PC-9 (cell line): ENCODE measurements at regions not wholly inside any gene's neighbourhood (a gene's known extent, or its start where the extent isn't known, plus 50 kb on each side); places are given as distances from the start of the nearest gene placed in this dataset.

ENCODE experiments used
- BruUV-seq: library from RNA; stranded (reverse); fragments of 400-500 nt; replicated peaks from 2 replicates; lab custom pipeline; 2021; lab: Mats Ljungman, UMichigan
- CTCF ChIA-PET: fragments of 300-600 bp; sonication (Branson Sonifier 250); formaldehyde crosslinking; loops from one replicate; lab custom pipeline; 2022; ENCODE audit warnings: antibody characterized with exemption; lab: Charles Lee
- POLR2A ChIA-PET: fragments of 300-600 bp; sonication (Branson Sonifier 250); formaldehyde crosslinking; loops from one replicate; lab custom pipeline; 2022; ENCODE audit warnings: antibody characterized with exemption; ENCODE audit not compliant: unreplicated experiment; lab: Charles Lee
- DNase-seq, 2 experiments: peaks; one replicate each; pipeline versions ENCODE4 v3.0.0 to v3.0.0-alpha.2; 2015 to 2022; ENCODE audit warnings: mixed read lengths in 1 of 2
- H2AFZ ChIP-seq: fragments of 200-600 bp; sonication (generic); 2 replicates; pipeline ENCODE4 v1.8.1; 2017; ENCODE audit warnings: antibody characterized with exemption
- H3F3A ChIP-seq: fragments of 200-600 bp; sonication (generic); 2 replicates; pipeline ENCODE4 v1.8.1; 2017; ENCODE audit warnings: antibody characterized with exemption, mild to moderate bottlenecking, low read depth; ENCODE audit not compliant: insufficient read depth
- H3K27ac ChIP-seq: fragments of 200-600 bp; sonication (generic); 2 replicates; pipeline ENCODE4 v1.6.1; 2016; ENCODE audit warnings: mixed run types
- H3K27me3 ChIP-seq: fragments of 200-600 bp; sonication (generic); 2 replicates; pipeline ENCODE4 v1.6.1; 2016; ENCODE audit warnings: low read depth, mixed run types; ENCODE audit not compliant: insufficient read depth
- H3K36me3 ChIP-seq: fragments of 200-600 bp; sonication (generic); 2 replicates; pipeline ENCODE4 v1.6.1; 2016; ENCODE audit warnings: low read depth, mixed run types
- H3K4me1 ChIP-seq: fragments of 200-600 bp; sonication (generic); replicated peaks from 2 replicates; pipeline ENCODE4 v1.6.1; 2016; ENCODE audit warnings: mixed run types; ENCODE audit not compliant: insufficient read depth
- H3K4me2 ChIP-seq: fragments of 200-600 bp; sonication (generic); 2 replicates; pipeline ENCODE4 v1.6.1; 2017; ENCODE audit warnings: mixed run types
- H3K4me3 ChIP-seq: fragments of 200-600 bp; sonication (generic); 2 replicates; pipeline ENCODE4 v1.6.1; 2016; ENCODE audit warnings: mixed run types
- H3K79me2 ChIP-seq: fragments of 200-600 bp; sonication (generic); 2 replicates; pipeline ENCODE4 v1.6.1; 2017; ENCODE audit warnings: low read depth, mixed run types
- H3K9me2 ChIP-seq: fragments of 200-600 bp; sonication (generic); 2 replicates; pipeline ENCODE4 v1.8.1; 2017; ENCODE audit warnings: mild to moderate bottlenecking; ENCODE audit not compliant: insufficient read depth
- H3K9me3 ChIP-seq: fragments of 200-600 bp; sonication (generic); 2 replicates; pipeline ENCODE4 v1.8.1; 2016; ENCODE audit warnings: low read depth; ENCODE audit not compliant: insufficient read depth
- H4K20me1 ChIP-seq: fragments of 200-600 bp; sonication (generic); 2 replicates; pipeline ENCODE4 v1.8.1; 2017; ENCODE audit not compliant: insufficient read depth
- CTCF ChIP-seq: fragments of 200-600 bp; sonication (generic); conservative IDR thresholded peaks from 2 replicates; pipeline ENCODE4 v1.6.1; 2017; ENCODE audit warnings: mixed run types, antibody characterized with exemption, mild to moderate bottlenecking, moderate library complexity
- EZH2 ChIP-seq: fragments of 200-600 bp; sonication (generic); IDR thresholded peaks from 2 replicates; pipeline ENCODE4 v1.8.0; 2017; ENCODE audit warnings: antibody characterized with exemption, low read depth
- intact Hi-C: fragments of 100-400 bp; cut with micrococcal nuclease; formaldehyde crosslinking; loops from one replicate; pipeline ENCODE4 v1.10.0; 2022; ENCODE audit not compliant: unreplicated experiment

- H2AFZ ChIP-seq, result no peak overlapping the region
- POLR2A ChIA-PET, result interaction anchor here (0.6 kb wide), 1 partner anchor 316 kb away, joined by 3 read pairs; no protein-coding TSS in a partner anchor
These were observed 86.8 kb upstream of the BCAR3 start for GRCh38 chr1:93768380-93768863.

GRCh38 chr1:93766451-93766850, 84.8 kb upstream of the BCAR3 start:
- Histone ChIP-seq H3K4me1 (peaks cover 100% of the 10 kb centered on the region), H3K27me3 (no peaks in the 10 kb centered on the region), H3K36me3 (peaks cover 92% of the 10 kb centered on the region), H3K27ac (peak overlapping the region; percentile 35), H3F3A (peaks cover 92% of the 10 kb centered on the region), H2AFZ (no peak overlapping the region), H3K9me2 (no peaks in the 10 kb centered on the region), H3K4me3 (no peak overlapping the region), H3K4me2 (peak overlapping the region; percentile 24; the same call in 1 of the 2 replicates), H3K79me2 (peaks cover 100% of the 10 kb centered on the region), H4K20me1 (no peaks in the 10 kb centered on the region; the same call in none of the 2 replicates), H3K9me3 (no peaks in the 10 kb centered on the region)
- ChIA-PET CTCF (no interaction called here), POLR2A (no interaction called here)
- intact Hi-C loops, result no loop called here
- BruUV-seq, result no TSS peak
- no peak for TF ChIP-seq CTCF
- TF ChIP-seq EZH2, result no peak
- no peak for DNase-seq

More at GRCh38 chr1:93768380-93768863, 86.8 kb upstream of the BCAR3 start:
- intact Hi-C loops, result no loop called here
- peaks cover 100% of the 10 kb centered on the region for H3K79me2 ChIP-seq
- no TSS peak for BruUV-seq
- no peak for TF ChIP-seq EZH2
- TF ChIP-seq CTCF, result no peak
- CTCF ChIA-PET, result interaction anchor here (0.6 kb wide), 1 partner anchor 26 kb away, joined by 3 read pairs; no protein-coding TSS in a partner anchor
- H3K36me3 ChIP-seq, result peaks cover 92% of the 10 kb centered on the region
- peaks cover 92% of the 10 kb centered on the region for H3F3A ChIP-seq
- H3K9me3 ChIP-seq, result no peaks in the 10 kb centered on the region
- no peak overlapping the region; the same call in 1 of the 2 replicates for H3K4me3 ChIP-seq
- H3K27me3 ChIP-seq, result no peaks in the 10 kb centered on the region
- H3K4me2 ChIP-seq, result peak overlapping the region; percentile 93
- no peak for DNase-seq
- H3K4me1 ChIP-seq, result peaks cover 100% of the 10 kb centered on the region
- H3K27ac ChIP-seq, result peak overlapping the region; percentile 35; the same call in 1 of the 2 replicates
- H3K9me2 ChIP-seq, result no peaks in the 10 kb centered on the region
- H4K20me1 ChIP-seq, result no peaks in the 10 kb centered on the region; the same call in none of the 2 replicates

GRCh38 chr1:93765099-93765498, 83.5 kb upstream of the BCAR3 start:
- Histone ChIP-seq H3K9me3 (no peaks in the 10 kb centered on the region), H3F3A (peaks cover 94% of the 10 kb centered on the region), H2AFZ (no peak overlapping the region), H3K4me3 (no peak overlapping the region), H3K4me2 (peak overlapping the region; percentile 15), H3K4me1 (peaks cover 100% of the 10 kb centered on the region), H4K20me1 (no peaks in the 10 kb centered on the region; the same call in 1 of the 2 replicates), H3K79me2 (peaks cover 98% of the 10 kb centered on the region), H3K27me3 (no peaks in the 10 kb centered on the region), H3K27ac (peak overlapping the region; percentile 35), H3K36me3 (peaks cover 88% of the 10 kb centered on the region), H3K9me2 (no peaks in the 10 kb centered on the region)
- BruUV-seq, result no TSS peak
- peak in 1 of 2 experiments; percentile 64 for DNase-seq
- CTCF ChIA-PET, result no interaction called here
- no peak for TF ChIP-seq EZH2
- no peak for TF ChIP-seq CTCF
- intact Hi-C loops, result no loop called here
- POLR2A ChIA-PET, result interaction anchor here (0.6 kb wide), 1 partner anchor 420 kb away, joined by 5 read pairs; no protein-coding TSS in a partner anchor
